Gastrocnemius medialis (tissue), 4 donors: ENCODE measurements at regions not wholly inside any gene's neighbourhood (a gene's known extent, or its start where the extent isn't known, plus 50 kb on each side); places are given as distances from the start of the nearest gene placed in this dataset.

Experiments used
- ATAC-seq, 2 donors: fragments of 150-250 bp; one replicate each; pipeline ENCODE4 v1.9.1; 2016
- DNase-seq, 2 donors: peaks; one replicate each; pipeline ENCODE4 v3.0.0-alpha.2; 2019
- H3K27ac ChIP-seq, 4 donors: fragments of 200-600 bp; sonication (generic); 1 replicate in 1 of 4; 2 replicates in 3 of 4; pipeline ENCODE4 v1.5.1; 2016 to 2018; ENCODE audit warnings: mild to moderate bottlenecking in 2 of 4, moderate library complexity in 1 of 4
- H3K27me3 ChIP-seq, 3 donors: fragments of 200-600 bp; sonication (generic) in 2 of 3; 1 replicate in 1 of 3; 2 replicates in 2 of 3; pipeline versions ENCODE4 v1.5.1 to v1.6.0; 2016 to 2019; ENCODE audit warnings: mild to moderate bottlenecking in 1 of 3, moderate library complexity in 1 of 3
- H3K36me3 ChIP-seq, 2 donors: fragments of 200-600 bp; sonication (generic) in 1 of 2; one replicate each; pipeline ENCODE4 v1.5.1; 2017 to 2018
- H3K4me1 ChIP-seq, 2 donors: fragments of 200-600 bp; sonication (generic) in 1 of 2; one replicate each; pipeline ENCODE4 v1.5.1; 2016 to 2017; ENCODE audit warnings: mild to moderate bottlenecking in 2 of 2
- H3K4me3 ChIP-seq, 4 donors: fragments of 200-600 bp; sonication (generic) in 3 of 4; 1 replicate in 1 of 4; 2 replicates in 3 of 4; pipeline ENCODE4 v1.5.1; 2016 to 2019; ENCODE audit warnings: mild to moderate bottlenecking in 2 of 4
- H3K9me3 ChIP-seq, 3 donors: fragments of 200-600 bp; sonication (generic) in 2 of 3; 1 replicate in 1 of 3; 2 replicates in 2 of 3; pipeline ENCODE4 v1.5.1; 2016 to 2019
- CTCF ChIP-seq, 5 experiments: fragments of 450-650 bp in 3 of 5; fragments of 200-600 bp in 2 of 5; sonication (generic) in 2 of 5; IDR thresholded peaks in 4 of 5; conservative IDR thresholded peaks in 1 of 5; 1 replicate in 4 of 5; 2 replicates in 1 of 5; pipeline ENCODE4 v1.5.1; 2016 to 2019; ENCODE audit warnings: antibody characterized with exemption in 5 of 5, mild to moderate bottlenecking in 3 of 5, moderate library complexity in 3 of 5
- POLR2A ChIP-seq, 2 donors: fragments of 450-650 bp; IDR thresholded peaks; one replicate each; pipeline ENCODE4 v1.6.1; 2017; ENCODE audit warnings: antibody characterized with exemption in 2 of 2, mild to moderate bottlenecking in 2 of 2, moderate library complexity in 2 of 2
- in situ Hi-C, 4 donors: fragments of 200-750 bp; cut with MboI; loops; one replicate each; pipeline versions ENCODE4 v1.15.0 to v1.8.0; 2017; ENCODE audit warnings: low sequenced_read_pairs in 4 of 4
- intact Hi-C: fragments of 100-400 bp; cut with DNase I; formaldehyde crosslinking; loops from one replicate; pipeline ENCODE4 v1.15.1; 2023; ENCODE audit warnings: low total_unique reads

GRCh38 chr17:33777674-33778073 lies 477.4 kb upstream of the CCL2 start:
- no peaks in the 10 kb centered on the region for H3K27me3 ChIP-seq
- no peak overlapping the region for H3K4me3 ChIP-seq
- H3K36me3 ChIP-seq = no peaks in the 10 kb centered on the region
- intact Hi-C loops = loop anchor here (5.0 to 10.0 kb wide), 2 partner anchors 385 to 587 kb away; partner anchors contain the start of gene CCL1
- in situ Hi-C loops = loop anchor here in 1 of 4 donors (10.0 kb wide), 1 partner anchor 387 kb away; no protein-coding TSS in a partner anchor
- H3K27ac ChIP-seq = no peak overlapping the region
- ATAC-seq = no peak
- no peaks in the 10 kb centered on the region for H3K9me3 ChIP-seq
- no peak for TF ChIP-seq POLR2A (IDR thresholded peaks at IDR 0.05)
- TF ChIP-seq CTCF (IDR thresholded peaks at IDR 0.05 in 4 of 5, conservative IDR thresholded peaks at IDR 0.05 in 1 of 5) = no peak
- DNase-seq = no peak
- no peaks in the 10 kb centered on the region for H3K4me1 ChIP-seq

- ATAC-seq = no peak
- intact Hi-C loops = loop anchor here (5.0 to 10.0 kb wide), 2 partner anchors 384 to 586 kb away; partner anchors contain the start of gene CCL1
These were observed 476.4 kb upstream of the CCL2 start for GRCh38 chr17:33778505-33779233.

GRCh38 chr17:33779234-33779591 lies 475.9 kb upstream of the CCL2 start:
- Histone ChIP-seq H3K36me3 (no peaks in the 10 kb centered on the region), H3K4me3 (no peak overlapping the region), H3K4me1 (no peaks in the 10 kb centered on the region), H3K27me3 (no peaks in the 10 kb centered on the region), H3K9me3 (no peaks in the 10 kb centered on the region), H3K27ac (no peak overlapping the region)
- intact Hi-C loops (loop anchor here (5.0 to 10.0 kb wide), 2 partner anchors 383 to 586 kb away; partner anchors contain the start of gene CCL1), in situ Hi-C loops (loop anchor here in 1 of 4 donors (10.0 kb wide), 1 partner anchor 386 kb away; no protein-coding TSS in a partner anchor)
- DNase-seq = peak; percentile 9 to 23
- ATAC-seq = no peak
- peak; percentile 56 to 94 (median 75) for TF ChIP-seq CTCF (IDR thresholded peaks at IDR 0.05 in 4 of 5, conservative IDR thresholded peaks at IDR 0.05 in 1 of 5)
- no peak for TF ChIP-seq POLR2A (IDR thresholded peaks at IDR 0.05)

More at GRCh38 chr17:33778505-33779233, 476.4 kb upstream of the CCL2 start:
- no peak for TF ChIP-seq POLR2A (IDR thresholded peaks at IDR 0.05)
- Histone ChIP-seq H3K27me3 (no peaks in the 10 kb centered on the region), H3K36me3 (no peaks in the 10 kb centered on the region), H3K4me3 (no peak overlapping the region), H3K27ac (no peak overlapping the region), H3K4me1 (no peaks in the 10 kb centered on the region), H3K9me3 (no peaks in the 10 kb centered on the region)
- no peak for DNase-seq
- in situ Hi-C loops = loop anchor here in 1 of 4 donors (10.0 kb wide), 1 partner anchor 386 kb away; no protein-coding TSS in a partner anchor

GRCh38 chr17:33785281-33785680 lies 469.8 kb upstream of the CCL2 start:
- no peak overlapping the region for H3K4me3 ChIP-seq
- DNase-seq (no peak), ATAC-seq (no peak)
- no peak overlapping the region for H3K27ac ChIP-seq
- intact Hi-C loops = no loop called here
- no peaks in the 10 kb centered on the region for H3K36me3 ChIP-seq
- no peaks in the 10 kb centered on the region for H3K27me3 ChIP-seq
- no peaks in the 10 kb centered on the region for H3K4me1 ChIP-seq
- in situ Hi-C loops = loop anchor here in 1 of 4 donors (5.0 kb wide), 1 partner anchor 37 kb away; no protein-coding TSS in a partner anchor
- no peaks in the 10 kb centered on the region for H3K9me3 ChIP-seq
- TF ChIP-seq POLR2A (IDR thresholded peaks at IDR 0.05) = no peak
- no peak for TF ChIP-seq CTCF (IDR thresholded peaks at IDR 0.05 in 4 of 5, conservative IDR thresholded peaks at IDR 0.05 in 1 of 5)

- Histone ChIP-seq H3K4me3 (no peak overlapping the region), H3K36me3 (no peaks in the 10 kb centered on the region), H3K4me1 (no peaks in the 10 kb centered on the region), H3K9me3 (no peaks in the 10 kb centered on the region), H3K27ac (no peak overlapping the region), H3K27me3 (no peaks in the 10 kb centered on the region)
- DNase-seq (peak in 1 of 2 donors; percentile 19), ATAC-seq (no peak)
- no peak for TF ChIP-seq POLR2A (IDR thresholded peaks at IDR 0.05)
- TF ChIP-seq CTCF (IDR thresholded peaks at IDR 0.05 in 4 of 5, conservative IDR thresholded peaks at IDR 0.05 in 1 of 5) = no peak
- intact Hi-C loops (no loop called here), in situ Hi-C loops (loop anchor here in 1 of 4 donors (5.0 kb wide), 1 partner anchor 36 kb away; no protein-coding TSS in a partner anchor)
These were observed 468.6 kb upstream of the CCL2 start for GRCh38 chr17:33786478-33786877.
